ENCODE measurements at regions not wholly inside any gene's neighbourhood (a gene's known extent, or its start where the extent isn't known, plus 50 kb on each side); places are given as distances from the start of the nearest gene placed in this dataset.

- TF ChIP-seq POLR2A (IDR thresholded peaks at IDR 0.05) (no peak), CTCF (IDR thresholded peaks at IDR 0.05) (no peak), EP300 (IDR thresholded peaks at IDR 0.05) (no peak)
Observed at GRCh38 chr2:2806711-2807110, 475.6 kb upstream of the MYT1L start.
